Osteoblast (primary cell): ENCODE measurements at regions not wholly inside any gene's neighbourhood (a gene's known extent, or its start where the extent isn't known, plus 50 kb on each side); places are given as distances from the start of the nearest gene placed in this dataset.

Source experiments
- DNase-seq: peaks from one replicate; pipeline ENCODE4 v3.0.0; 2011; ENCODE audit warnings: low spot score, mixed read lengths; ENCODE audit not compliant: insufficient read length; ENCODE audit errors: missing footprints
- H2AFZ ChIP-seq: 2 replicates; pipeline ENCODE4 v1.6.0; 2011; ENCODE audit warnings: mild to moderate bottlenecking, low read length
- H3K27ac ChIP-seq: 2 replicates; pipeline ENCODE4 v1.5.1; 2011; ENCODE audit warnings: mild to moderate bottlenecking, low read depth, low read length, moderate library complexity
- H3K27me3 ChIP-seq: 2 replicates; pipeline ENCODE4 v1.6.0; 2012; ENCODE audit warnings: mild to moderate bottlenecking, control low read depth, inconsistent platforms, low read length, moderate library complexity; ENCODE audit not compliant: insufficient read depth
- H3K36me3 ChIP-seq: 2 replicates; pipeline ENCODE4 v1.5.1; 2011; ENCODE audit warnings: mild to moderate bottlenecking, low read length, control low read depth, moderate library complexity; ENCODE audit not compliant: insufficient read depth
- H3K4me1 ChIP-seq: 2 replicates; pipeline ENCODE4 v1.5.1; 2011; ENCODE audit warnings: mild to moderate bottlenecking, low read length, control low read depth, moderate library complexity; ENCODE audit not compliant: insufficient read depth
- H3K4me2 ChIP-seq: 2 replicates; pipeline ENCODE4 v1.6.0; 2011; ENCODE audit warnings: mild to moderate bottlenecking, low read length; ENCODE audit not compliant: insufficient read depth
- H3K4me3 ChIP-seq: fragments of 200-600 bp; sonication (generic); 3 replicates; pipeline ENCODE4 v1.5.1; 2012; ENCODE audit warnings: mild to moderate bottlenecking, low read length, inconsistent platforms; ENCODE audit not compliant: insufficient read depth
- H3K79me2 ChIP-seq: 2 replicates; pipeline ENCODE4 v1.6.0; 2012; ENCODE audit warnings: mild to moderate bottlenecking, low read length, control low read depth, inconsistent platforms; ENCODE audit not compliant: insufficient read depth
- H3K9me3 ChIP-seq: 2 replicates; pipeline ENCODE4 v1.5.1; 2011; ENCODE audit warnings: low read depth, low read length, control low read depth
- H4K20me1 ChIP-seq: 2 replicates; pipeline ENCODE4 v1.6.0; 2012; ENCODE audit warnings: mild to moderate bottlenecking, low read length, control low read depth; ENCODE audit not compliant: insufficient read depth
- CTCF ChIP-seq: IDR thresholded peaks from 2 replicates; pipeline ENCODE4 v1.5.1; 2011; ENCODE audit warnings: mild to moderate bottlenecking, low read depth, low read length, moderate library complexity; ENCODE audit errors: extremely low read depth

DNA sequence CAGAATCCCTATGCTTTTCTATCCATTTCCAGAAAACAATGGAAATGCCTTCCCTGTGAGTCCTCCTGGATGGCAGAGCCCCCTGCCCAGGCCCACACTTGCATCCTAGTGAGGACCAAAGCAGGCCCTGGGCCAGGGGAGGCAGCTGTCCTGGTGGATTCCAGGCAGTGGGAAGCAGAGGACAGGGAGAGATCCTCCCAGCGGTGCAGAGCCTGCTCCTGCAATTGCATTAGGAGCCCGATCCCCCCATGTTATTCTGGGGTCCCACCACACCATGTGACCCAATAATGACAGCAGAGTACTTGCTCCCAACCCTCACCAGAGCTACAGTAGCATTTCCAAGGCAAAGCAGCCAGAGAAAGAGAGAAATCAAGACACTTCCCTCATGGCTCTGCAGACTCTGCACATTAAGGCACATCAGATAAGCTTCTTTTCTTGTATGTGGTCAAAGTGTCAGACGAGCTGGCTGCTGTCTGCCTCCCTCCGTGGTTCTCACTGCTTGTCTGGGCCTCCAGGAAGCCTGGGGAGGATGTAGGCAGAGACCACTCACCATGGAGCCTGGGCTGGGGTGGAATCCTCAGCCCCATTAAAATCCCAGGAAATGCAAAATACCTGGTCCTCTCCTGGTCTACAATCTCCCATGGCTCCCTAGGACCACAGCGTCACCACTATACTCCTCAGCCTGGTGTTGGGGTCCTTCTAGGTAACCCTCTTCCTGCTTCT lies 54.9 kb upstream of the RUNX3 start:
- no peaks in the 10 kb centered on the region for H3K36me3 ChIP-seq
- H3K9me3 ChIP-seq: no peaks in the 10 kb centered on the region
- no peak for TF ChIP-seq CTCF
- DNase-seq: no peak
- no peak overlapping the region for H2AFZ ChIP-seq
- H3K27me3 ChIP-seq: peaks cover 23% of the 10 kb centered on the region
- no peaks in the 10 kb centered on the region for H3K4me1 ChIP-seq
- no peaks in the 10 kb centered on the region for H3K79me2 ChIP-seq
- H3K4me3 ChIP-seq: no peak overlapping the region
- H3K27ac ChIP-seq: no peak overlapping the region
- H4K20me1 ChIP-seq: no peaks in the 10 kb centered on the region
- no peak overlapping the region for H3K4me2 ChIP-seq

DNA sequence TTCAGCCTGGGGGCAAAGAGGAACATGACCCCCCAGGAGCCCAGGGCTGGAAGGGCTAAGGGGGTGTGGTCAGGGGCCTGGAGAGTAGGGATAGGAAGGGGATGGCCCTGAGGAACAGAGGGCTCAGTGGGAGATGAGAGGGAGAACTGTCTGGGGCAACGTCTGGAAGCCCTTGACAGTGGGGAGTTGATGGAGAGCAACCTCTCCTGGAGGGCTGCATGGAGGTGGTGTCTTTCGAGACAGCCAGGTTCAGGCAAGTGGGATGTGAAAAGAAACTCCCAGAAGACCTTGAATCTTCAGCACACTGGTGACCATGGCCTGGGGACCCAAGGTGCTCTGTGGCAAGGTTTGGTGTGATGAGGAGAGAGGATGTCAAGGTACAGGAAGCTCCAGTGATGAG lies 54.2 kb upstream of the RUNX3 start:
- Histone ChIP-seq H4K20me1 (no peaks in the 10 kb centered on the region), H3K9me3 (no peaks in the 10 kb centered on the region), H3K27ac (no peak overlapping the region), H3K4me3 (no peak overlapping the region), H3K79me2 (no peaks in the 10 kb centered on the region), H3K36me3 (no peaks in the 10 kb centered on the region), H2AFZ (no peak overlapping the region), H3K27me3 (peaks cover 19% of the 10 kb centered on the region), H3K4me1 (no peaks in the 10 kb centered on the region), H3K4me2 (no peak overlapping the region)
- TF ChIP-seq CTCF: no peak
- no peak for DNase-seq

DNA sequence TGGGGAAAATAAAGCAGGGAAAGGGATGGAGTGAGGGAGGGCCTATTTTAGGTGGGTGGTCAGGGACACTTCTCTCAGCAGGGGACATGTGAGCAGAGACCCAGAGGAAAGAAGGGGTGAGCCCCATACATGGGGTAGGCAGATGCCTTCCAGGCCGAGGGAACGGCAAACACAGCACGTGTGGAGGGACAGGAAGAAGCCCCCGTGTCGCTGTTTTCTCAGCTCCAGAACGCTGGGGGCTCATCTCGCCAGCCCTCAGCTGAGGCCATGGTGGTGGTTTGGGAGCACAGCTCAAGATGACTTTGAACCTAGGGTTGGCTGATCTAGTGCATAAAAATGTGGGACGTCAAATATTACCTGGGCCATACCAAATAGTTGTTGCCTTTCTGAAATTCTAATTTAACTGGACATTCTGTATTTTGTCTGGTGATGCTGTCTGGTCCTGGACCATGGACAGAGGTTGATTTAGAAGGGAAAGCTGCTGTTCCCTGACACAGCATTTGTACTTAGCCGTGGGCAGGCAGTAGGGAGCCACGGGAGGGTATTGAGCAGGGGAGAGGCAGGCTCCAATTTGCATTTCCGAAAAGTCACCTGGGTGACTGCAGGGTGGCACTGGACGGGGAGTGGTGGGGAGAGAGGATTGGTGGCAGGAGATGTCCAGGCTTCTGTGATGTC lies 53.1 kb upstream of the RUNX3 start:
- Histone ChIP-seq H3K27ac (no peak overlapping the region), H3K4me1 (no peaks in the 10 kb centered on the region), H3K27me3 (peaks cover 11% of the 10 kb centered on the region), H2AFZ (no peak overlapping the region), H3K79me2 (no peaks in the 10 kb centered on the region), H3K4me3 (no peak overlapping the region), H4K20me1 (no peaks in the 10 kb centered on the region), H3K36me3 (no peaks in the 10 kb centered on the region), H3K4me2 (no peak overlapping the region), H3K9me3 (no peaks in the 10 kb centered on the region)
- DNase-seq: no peak
- no peak for TF ChIP-seq CTCF

DNA sequence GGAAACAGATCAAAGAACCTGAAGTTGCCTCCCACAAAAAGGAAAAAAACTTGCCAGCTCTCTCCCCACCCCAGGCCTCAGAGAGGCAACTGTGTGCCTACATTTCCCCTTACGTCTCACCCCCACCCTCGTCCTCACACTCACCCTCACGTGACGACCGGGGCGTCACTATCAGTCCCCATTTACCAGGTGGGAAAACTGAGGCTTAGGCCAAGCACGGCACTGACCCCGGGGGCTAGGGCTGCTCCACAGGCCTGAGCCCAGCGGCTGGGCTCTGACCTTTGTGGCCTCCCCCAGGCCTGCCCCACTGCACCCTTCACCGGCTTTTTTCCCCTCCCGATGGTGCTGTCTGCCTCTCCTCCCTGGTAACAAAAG lies 51.5 kb upstream of the RUNX3 start:
- peaks cover 5% of the 10 kb centered on the region for H3K27me3 ChIP-seq
- no peaks in the 10 kb centered on the region for H3K36me3 ChIP-seq

More for the DNA sequence above, 51.5 kb upstream of the RUNX3 start:
- Histone ChIP-seq H3K4me3 (no peak overlapping the region), H3K27ac (no peak overlapping the region), H3K4me1 (no peaks in the 10 kb centered on the region), H3K9me3 (no peaks in the 10 kb centered on the region), H2AFZ (no peak overlapping the region), H4K20me1 (no peaks in the 10 kb centered on the region), H3K79me2 (no peaks in the 10 kb centered on the region), H3K4me2 (no peak overlapping the region)
- no peak for TF ChIP-seq CTCF
- no peak for DNase-seq
